Ascending aorta (tissue), 2 donors: ENCODE measurements at regions not wholly inside any gene's neighbourhood (a gene's known extent, or its start where the extent isn't known, plus 50 kb on each side); places are given as distances from the start of the nearest gene placed in this dataset.

Experiments used
- DNase-seq, 2 donors: peaks; one replicate each; pipeline ENCODE4 v3.0.0-alpha.2; 2019; ENCODE audit warnings: low spot score in 2 of 2
- H3K27ac ChIP-seq, 2 donors: fragments of 200-600 bp; sonication (generic); one replicate each; pipeline ENCODE4 v1.5.1; 2016 to 2017; ENCODE audit warnings: mild to moderate bottlenecking in 1 of 2
- H3K27me3 ChIP-seq: fragments of 200-600 bp; sonication (generic); one replicate; pipeline ENCODE4 v1.5.1; 2017
- H3K36me3 ChIP-seq, 2 donors: fragments of 200-600 bp; sonication (generic); one replicate each; pipeline ENCODE4 v1.5.1; 2016
- H3K4me1 ChIP-seq, 2 donors: fragments of 200-600 bp; sonication (generic); one replicate each; pipeline ENCODE4 v1.5.1; 2016 to 2017; ENCODE audit warnings: mild to moderate bottlenecking in 1 of 2
- H3K4me3 ChIP-seq, 2 donors: fragments of 200-600 bp; sonication (generic); one replicate each; pipeline ENCODE4 v1.5.1; 2016 to 2017; ENCODE audit warnings: mild to moderate bottlenecking in 1 of 2
- H3K9me3 ChIP-seq, 2 donors: fragments of 200-600 bp; sonication (generic); one replicate each; pipeline ENCODE4 v1.5.1; 2016
- CTCF ChIP-seq, 3 experiments: fragments of 200-600 bp in 2 of 3; fragments of 450-650 bp in 1 of 3; sonication (generic) in 2 of 3; IDR thresholded peaks; one replicate each; pipeline ENCODE4 v1.5.1; 2016 to 2019; ENCODE audit warnings: antibody characterized with exemption in 3 of 3, mild to moderate bottlenecking in 1 of 3, moderate library complexity in 1 of 3
- intact Hi-C: fragments of 100-400 bp; cut with DNase I; formaldehyde crosslinking; loops from one replicate; pipeline ENCODE4 v1.15.1; 2023

- intact Hi-C loops: no loop called here
Measured at GRCh38 chr11:37511425-37511933, 913.4 kb upstream of the RAG2 start.

GRCh38 chr11:37509506-37509905, 911.5 kb upstream of the RAG2 start:
- intact Hi-C loops: no loop called here
- no peaks in the 10 kb centered on the region for H3K36me3 ChIP-seq
- H3K9me3 ChIP-seq: no peaks in the 10 kb centered on the region
- H3K27ac ChIP-seq: no peak overlapping the region
- H3K4me3 ChIP-seq: no peak overlapping the region
- H3K4me1 ChIP-seq: no peaks in the 10 kb centered on the region
- TF ChIP-seq CTCF (IDR thresholded peaks at IDR 0.05): no peak
- no peaks in the 10 kb centered on the region for H3K27me3 ChIP-seq
- no peak for DNase-seq

More at GRCh38 chr11:37511425-37511933, 913.4 kb upstream of the RAG2 start:
- no peak for DNase-seq
- no peak overlapping the region for H3K27ac ChIP-seq
- H3K4me3 ChIP-seq: no peak overlapping the region
- H3K9me3 ChIP-seq: no peaks in the 10 kb centered on the region
- H3K36me3 ChIP-seq: no peaks in the 10 kb centered on the region
- TF ChIP-seq CTCF (IDR thresholded peaks at IDR 0.05): no peak
- H3K4me1 ChIP-seq: no peaks in the 10 kb centered on the region
- no peaks in the 10 kb centered on the region for H3K27me3 ChIP-seq

GRCh38 chr11:37506531-37506930, 908.5 kb upstream of the RAG2 start:
- intact Hi-C loops: no loop called here
- Histone ChIP-seq H3K4me3 (no peak overlapping the region), H3K4me1 (no peaks in the 10 kb centered on the region), H3K27ac (no peak overlapping the region), H3K9me3 (no peaks in the 10 kb centered on the region), H3K27me3 (no peaks in the 10 kb centered on the region), H3K36me3 (no peaks in the 10 kb centered on the region)
- no peak for DNase-seq
- TF ChIP-seq CTCF (IDR thresholded peaks at IDR 0.05): no peak

DNA sequence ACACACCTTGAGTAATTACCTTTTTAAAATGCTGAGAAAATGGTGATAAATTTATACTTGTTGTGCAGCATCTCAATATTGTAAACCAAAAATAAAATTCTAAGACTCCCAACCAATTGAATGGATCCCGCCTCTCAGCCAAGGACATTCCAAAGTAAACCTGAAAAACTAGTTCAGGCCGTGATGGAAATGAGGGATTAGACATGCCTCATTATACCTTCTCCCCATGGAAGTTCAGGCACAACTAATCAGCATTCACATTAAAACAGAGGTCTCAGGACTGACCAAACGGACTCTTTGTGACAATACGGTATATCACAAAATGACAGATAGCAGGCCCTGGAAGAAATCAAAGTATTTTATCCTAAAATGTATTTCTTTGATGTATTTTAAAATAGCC, 907.4 kb upstream of the RAG2 start:
- intact Hi-C loops: no loop called here
- TF ChIP-seq CTCF (IDR thresholded peaks at IDR 0.05): no peak
- Histone ChIP-seq H3K4me3 (no peak overlapping the region), H3K27ac (no peak overlapping the region), H3K4me1 (no peaks in the 10 kb centered on the region), H3K27me3 (no peaks in the 10 kb centered on the region), H3K36me3 (no peaks in the 10 kb centered on the region), H3K9me3 (no peaks in the 10 kb centered on the region)
- no peak for DNase-seq

DNA sequence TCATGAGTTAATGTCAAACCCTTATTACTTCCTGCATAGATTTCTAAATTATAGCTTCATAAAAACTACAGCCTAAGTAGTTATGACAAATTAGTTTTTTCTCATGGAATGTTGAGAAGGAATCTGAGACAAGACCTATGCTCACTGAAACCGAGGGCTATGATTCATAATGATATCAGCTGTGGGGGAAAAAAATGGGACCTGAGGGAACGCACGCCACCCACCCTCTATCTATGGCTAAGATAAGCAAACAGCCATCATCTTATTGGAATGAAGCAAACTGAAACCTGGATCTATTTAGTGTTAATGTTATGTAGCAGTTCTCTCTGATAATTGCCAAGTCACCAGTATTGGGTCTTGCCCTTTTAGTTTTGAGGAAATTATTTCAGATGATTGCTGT, 906.9 kb upstream of the RAG2 start:
- no peak for TF ChIP-seq CTCF (IDR thresholded peaks at IDR 0.05)

DNA sequence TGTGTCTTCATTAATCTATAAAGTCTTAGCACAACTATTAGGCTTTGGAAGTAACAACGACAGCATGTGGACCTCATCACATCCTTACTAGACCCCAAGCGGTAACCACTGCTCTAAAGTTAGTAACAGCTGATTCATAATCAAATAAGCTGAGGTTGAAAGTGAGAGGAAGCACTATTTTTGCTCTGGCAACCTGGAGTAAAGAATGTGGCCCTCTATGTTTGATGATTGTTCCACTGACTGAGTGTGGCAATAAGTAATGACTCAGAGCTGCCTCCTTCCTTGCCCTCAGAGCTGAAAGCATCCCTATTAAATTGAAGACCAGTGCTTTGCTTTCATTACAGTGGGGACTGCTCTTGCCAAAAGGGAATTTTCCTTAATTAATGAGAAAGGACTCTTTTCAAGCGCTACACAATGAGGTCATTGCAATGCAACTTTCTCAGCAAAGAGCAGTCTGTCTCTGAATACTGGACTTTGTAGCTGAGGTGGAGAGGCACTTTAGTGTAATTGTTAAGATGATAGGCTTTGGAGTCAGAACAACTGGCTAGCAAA, 906.1 kb upstream of the RAG2 start:
- Histone ChIP-seq H3K4me3 (no peak overlapping the region), H3K27me3 (no peaks in the 10 kb centered on the region), H3K36me3 (no peaks in the 10 kb centered on the region), H3K4me1 (no peaks in the 10 kb centered on the region), H3K27ac (no peak overlapping the region), H3K9me3 (no peaks in the 10 kb centered on the region)
- DNase-seq: no peak
- no peak for TF ChIP-seq CTCF (IDR thresholded peaks at IDR 0.05)
- intact Hi-C loops: no loop called here

More for the DNA sequence above, 906.9 kb upstream of the RAG2 start:
- intact Hi-C loops: no loop called here
- no peak overlapping the region for H3K27ac ChIP-seq
- no peaks in the 10 kb centered on the region for H3K27me3 ChIP-seq
- no peak for DNase-seq
- H3K4me3 ChIP-seq: no peak overlapping the region
- H3K9me3 ChIP-seq: no peaks in the 10 kb centered on the region
- no peaks in the 10 kb centered on the region for H3K36me3 ChIP-seq
- H3K4me1 ChIP-seq: no peaks in the 10 kb centered on the region
